ENCODE measurements at regions not wholly inside any gene's neighbourhood (a gene's known extent, or its start where the extent isn't known, plus 50 kb on each side); places are given as distances from the start of the nearest gene placed in this dataset.

- TF ChIP-seq CTCF (conservative IDR thresholded peaks at IDR 0.05; ENCODE audit: low read depth, low read length) (no peak), EZH2 (IDR thresholded peaks at IDR 0.05; ENCODE audit: low read length, unreplicated experiment) (no peak)
These were observed 440.5 kb downstream of the NUP35 start for GRCh38 chr2:183564726-183565125.
